ENCODE measurements at regions not wholly inside any gene's neighbourhood (a gene's known extent, or its start where the extent isn't known, plus 50 kb on each side); places are given as distances from the start of the nearest gene placed in this dataset.

DNA sequence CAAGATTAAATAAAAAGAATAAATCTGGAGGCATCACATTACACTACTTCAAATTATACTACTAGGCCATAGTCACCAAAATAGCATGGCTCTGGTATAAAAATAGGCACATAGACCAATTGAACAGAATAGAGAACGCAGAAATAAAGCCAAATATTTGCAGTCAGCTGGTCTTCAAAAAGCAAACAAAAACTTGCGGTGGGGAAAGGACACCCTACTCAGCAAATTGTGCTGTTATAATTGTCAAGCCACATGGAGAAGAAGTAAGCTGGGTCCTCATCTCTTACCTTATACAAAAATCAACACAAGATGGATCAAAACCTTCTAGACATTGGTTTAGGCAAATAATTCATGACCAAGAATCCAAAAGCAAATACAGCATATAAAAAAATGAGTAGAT lies 259.2 kb upstream of the SLITRK3 start:
- Mint-ChIP-seq H3K27me3 (ENCODE audit: low read depth) (no peaks in the 10 kb centered on the region), H3K9me3 (peaks cover 34% of the 10 kb centered on the region), H3K4me3 (ENCODE audit: low read depth) (no peak overlapping the region), H3K36me3 (ENCODE audit: low read depth) (no peaks in the 10 kb centered on the region), H3K27ac (no peak overlapping the region), H3K4me1 (ENCODE audit: low read depth) (no peaks in the 10 kb centered on the region)
- intact Hi-C loops (cut with micrococcal nuclease), result no loop called here
- no peak for DNase-seq (ENCODE audit: low spot score)

DNA sequence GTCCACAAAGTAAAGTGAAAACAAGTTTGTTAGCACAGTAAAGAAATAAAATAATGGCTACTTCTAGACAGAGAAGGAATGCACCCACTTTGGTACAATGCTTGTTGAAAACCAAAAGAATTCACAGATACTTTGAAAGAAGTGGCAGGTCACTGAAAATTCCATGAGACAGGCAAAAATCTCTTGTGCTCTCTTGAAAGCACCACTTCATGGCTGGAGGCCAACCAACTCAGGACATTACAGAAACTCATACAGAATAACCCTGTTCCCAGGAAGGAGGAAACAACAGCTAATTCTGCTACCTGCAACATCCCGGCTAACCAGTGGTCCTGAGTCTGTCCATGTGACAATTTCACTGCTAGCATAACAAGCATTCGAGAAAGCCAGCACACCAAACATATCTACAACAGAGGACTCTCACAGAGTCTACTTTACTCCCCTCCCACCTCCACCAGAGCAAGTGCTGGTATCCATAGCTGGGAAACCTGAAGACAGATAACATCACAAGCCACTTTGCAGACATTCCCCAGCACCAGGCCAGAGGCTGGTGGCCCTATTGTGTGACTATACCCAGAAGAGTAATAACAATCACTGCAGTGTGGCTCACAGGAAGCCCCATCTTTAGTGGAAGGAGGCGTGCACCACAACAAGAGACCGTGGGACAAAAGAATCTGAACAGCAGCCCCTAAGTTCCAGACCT lies 255.3 kb upstream of the SLITRK3 start:
- intact Hi-C loops (cut with micrococcal nuclease), result no loop called here
- Mint-ChIP-seq H3K4me1 (ENCODE audit: low read depth) (no peaks in the 10 kb centered on the region), H3K27me3 (ENCODE audit: low read depth) (no peaks in the 10 kb centered on the region), H3K9me3 (peaks cover 54% of the 10 kb centered on the region), H3K4me3 (ENCODE audit: low read depth) (no peak overlapping the region), H3K36me3 (ENCODE audit: low read depth) (no peaks in the 10 kb centered on the region), H3K27ac (no peak overlapping the region)
- DNase-seq (ENCODE audit: low spot score), result no peak

DNA sequence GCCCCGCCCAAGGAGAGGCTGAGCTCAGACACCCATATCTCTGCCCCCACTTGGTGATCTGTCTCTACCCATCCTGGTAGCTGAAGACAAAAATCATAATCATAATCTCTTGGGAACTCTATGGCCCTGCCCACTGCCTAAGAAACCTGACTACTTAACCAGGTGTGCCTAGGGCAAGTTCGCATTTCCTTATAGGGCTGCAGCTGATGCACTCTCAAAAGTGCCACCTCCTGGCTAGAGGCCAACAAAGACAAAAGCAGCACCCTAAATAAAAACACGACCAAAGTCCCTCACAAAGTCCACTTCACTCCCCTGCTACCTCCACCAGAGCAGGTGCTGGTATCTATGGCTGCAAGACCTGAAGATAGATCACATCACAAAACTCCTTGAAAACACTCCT lies 250.4 kb upstream of the SLITRK3 start:
- DNase-seq (ENCODE audit: low spot score), result no peak
- Mint-ChIP-seq H3K36me3 (ENCODE audit: low read depth) (no peaks in the 10 kb centered on the region), H3K27me3 (ENCODE audit: low read depth) (no peaks in the 10 kb centered on the region), H3K9me3 (peaks cover 22% of the 10 kb centered on the region), H3K4me3 (ENCODE audit: low read depth) (no peak overlapping the region), H3K4me1 (ENCODE audit: low read depth) (no peaks in the 10 kb centered on the region), H3K27ac (no peak overlapping the region)
- intact Hi-C loops (cut with micrococcal nuclease), result no loop called here

DNA sequence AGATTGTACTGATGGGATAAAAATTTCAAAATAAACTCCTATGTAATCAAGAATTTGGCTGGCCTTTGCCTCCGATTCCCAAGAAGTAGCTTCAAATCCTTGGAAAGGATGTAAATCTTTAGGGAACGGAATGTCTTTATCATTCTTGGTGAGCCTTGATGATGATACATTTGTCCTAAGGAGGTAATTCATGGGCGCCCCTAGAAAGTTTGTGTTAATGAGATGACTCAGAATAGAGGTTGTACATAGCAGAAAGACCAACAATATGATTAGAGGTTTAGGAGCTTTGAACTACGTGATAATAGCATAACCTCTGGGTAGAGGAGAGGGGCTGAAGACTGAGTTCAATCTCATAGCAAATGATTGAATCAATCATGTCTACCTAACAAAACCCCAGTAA lies 248.6 kb upstream of the SLITRK3 start:
- H3K9me3 Mint-ChIP-seq, result peaks cover 21% of the 10 kb centered on the region
- no peak overlapping the region for H3K27ac Mint-ChIP-seq
- H3K27me3 Mint-ChIP-seq (ENCODE audit: low read depth), result no peaks in the 10 kb centered on the region
- no peak overlapping the region for H3K4me3 Mint-ChIP-seq (ENCODE audit: low read depth)
- H3K4me1 Mint-ChIP-seq (ENCODE audit: low read depth), result no peaks in the 10 kb centered on the region
- intact Hi-C loops (cut with micrococcal nuclease), result no loop called here
- DNase-seq (ENCODE audit: low spot score), result no peak
- no peaks in the 10 kb centered on the region for H3K36me3 Mint-ChIP-seq (ENCODE audit: low read depth)

DNA sequence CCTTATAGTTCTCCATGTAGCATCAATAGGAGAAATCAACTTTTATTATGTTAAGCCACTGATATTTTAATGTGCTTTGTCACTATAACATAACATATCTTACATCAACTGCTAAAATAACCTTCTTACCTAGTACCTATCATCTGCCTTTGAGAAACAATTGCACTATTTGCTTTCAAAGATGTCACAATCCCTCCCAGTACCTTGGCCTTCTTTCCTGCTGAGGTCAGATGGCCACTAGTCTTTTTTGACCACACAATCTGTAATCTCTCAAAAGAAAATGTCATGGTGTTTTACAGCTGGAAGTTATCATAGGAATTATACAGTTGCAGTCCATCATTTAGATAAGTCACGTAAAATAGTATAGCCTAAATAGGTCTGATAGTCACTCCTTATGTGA lies 247.5 kb upstream of the SLITRK3 start:
- no peak for DNase-seq (ENCODE audit: low spot score)
- H3K27me3 Mint-ChIP-seq (ENCODE audit: low read depth), result no peaks in the 10 kb centered on the region
- intact Hi-C loops (cut with micrococcal nuclease), result no loop called here
- no peaks in the 10 kb centered on the region for H3K36me3 Mint-ChIP-seq (ENCODE audit: low read depth)
- H3K9me3 Mint-ChIP-seq, result peaks cover 20% of the 10 kb centered on the region
- no peak overlapping the region for H3K4me3 Mint-ChIP-seq (ENCODE audit: low read depth)
- H3K4me1 Mint-ChIP-seq (ENCODE audit: low read depth), result no peaks in the 10 kb centered on the region
- H3K27ac Mint-ChIP-seq, result no peak overlapping the region

DNA sequence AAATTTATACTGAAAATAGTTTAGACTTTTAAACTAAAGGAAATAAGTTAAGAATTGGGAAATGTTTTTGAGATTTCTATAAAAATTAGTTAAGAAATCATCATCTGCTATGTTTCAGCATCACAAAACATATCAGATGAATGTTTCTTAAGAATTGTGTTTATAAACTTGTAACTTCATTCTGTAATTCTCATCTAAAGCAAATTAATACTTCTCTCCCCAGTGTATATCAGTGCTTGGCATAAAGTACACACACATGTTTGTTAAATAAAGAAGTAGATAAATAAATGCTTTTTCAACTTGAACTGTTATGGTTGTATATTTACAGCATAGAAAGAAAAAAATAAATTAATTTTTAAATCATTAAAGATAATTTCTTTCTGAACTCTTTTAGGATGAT lies 245.9 kb upstream of the SLITRK3 start:
- no peaks in the 10 kb centered on the region for H3K36me3 Mint-ChIP-seq (ENCODE audit: low read depth)
- H3K27ac Mint-ChIP-seq, result no peak overlapping the region
- intact Hi-C loops (cut with micrococcal nuclease), result no loop called here
- DNase-seq (ENCODE audit: low spot score), result no peak
- no peaks in the 10 kb centered on the region for H3K27me3 Mint-ChIP-seq (ENCODE audit: low read depth)
- no peak overlapping the region for H3K4me3 Mint-ChIP-seq (ENCODE audit: low read depth)
- no peaks in the 10 kb centered on the region for H3K4me1 Mint-ChIP-seq (ENCODE audit: low read depth)
- H3K9me3 Mint-ChIP-seq, result peaks cover 22% of the 10 kb centered on the region

DNA sequence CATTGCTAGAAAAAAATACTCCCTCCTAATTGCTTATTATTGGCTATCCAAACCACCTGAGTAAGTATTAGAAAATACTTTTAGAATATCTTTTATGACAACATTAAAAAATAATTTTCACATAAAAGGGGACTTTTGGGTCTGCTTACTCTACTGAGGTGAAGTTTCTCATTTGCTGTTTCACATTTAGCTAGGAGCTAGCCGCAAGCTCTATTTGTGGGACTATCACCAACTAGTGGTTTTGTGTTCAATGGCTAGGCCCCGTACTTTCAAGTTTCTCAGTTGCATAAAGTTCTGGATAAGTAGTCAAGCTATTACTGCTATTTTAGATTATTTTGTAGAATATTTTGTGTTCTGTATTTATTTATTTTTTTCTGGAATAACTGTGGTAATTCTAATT lies 244.2 kb upstream of the SLITRK3 start:
- H3K36me3 Mint-ChIP-seq (ENCODE audit: low read depth), result no peaks in the 10 kb centered on the region

DNA sequence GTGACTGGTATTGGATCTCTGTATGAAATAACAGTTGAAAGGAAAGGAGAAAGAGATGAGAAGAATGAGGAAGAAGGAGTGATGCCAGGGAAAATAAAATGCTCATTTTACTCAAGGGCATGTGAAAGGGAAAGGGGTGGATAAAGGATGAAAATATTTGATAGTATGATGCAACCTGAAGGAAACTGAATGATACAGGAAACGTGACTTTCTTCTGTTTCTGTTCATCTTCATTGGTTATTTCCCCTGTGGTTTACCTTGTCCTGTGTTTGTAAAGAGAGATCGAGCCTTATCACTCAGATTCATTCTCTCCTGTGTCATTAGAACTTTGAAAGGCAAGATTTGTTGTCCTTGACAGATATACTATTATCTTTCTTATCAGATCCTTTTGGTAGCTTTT lies 243.6 kb upstream of the SLITRK3 start:
- Mint-ChIP-seq H3K4me3 (ENCODE audit: low read depth) (no peak overlapping the region), H3K27ac (no peak overlapping the region), H3K4me1 (ENCODE audit: low read depth) (no peaks in the 10 kb centered on the region), H3K27me3 (ENCODE audit: low read depth) (no peaks in the 10 kb centered on the region), H3K36me3 (ENCODE audit: low read depth) (no peaks in the 10 kb centered on the region), H3K9me3 (peaks cover 25% of the 10 kb centered on the region)
- DNase-seq (ENCODE audit: low spot score), result no peak
- intact Hi-C loops (cut with micrococcal nuclease), result no loop called here

More for the DNA sequence above, 244.2 kb upstream of the SLITRK3 start:
- peaks cover 20% of the 10 kb centered on the region for H3K9me3 Mint-ChIP-seq
- intact Hi-C loops (cut with micrococcal nuclease), result no loop called here
- H3K27me3 Mint-ChIP-seq (ENCODE audit: low read depth), result no peaks in the 10 kb centered on the region
- H3K4me3 Mint-ChIP-seq (ENCODE audit: low read depth), result no peak overlapping the region
- DNase-seq (ENCODE audit: low spot score), result no peak
- no peak overlapping the region for H3K27ac Mint-ChIP-seq
- H3K4me1 Mint-ChIP-seq (ENCODE audit: low read depth), result no peaks in the 10 kb centered on the region

DNA sequence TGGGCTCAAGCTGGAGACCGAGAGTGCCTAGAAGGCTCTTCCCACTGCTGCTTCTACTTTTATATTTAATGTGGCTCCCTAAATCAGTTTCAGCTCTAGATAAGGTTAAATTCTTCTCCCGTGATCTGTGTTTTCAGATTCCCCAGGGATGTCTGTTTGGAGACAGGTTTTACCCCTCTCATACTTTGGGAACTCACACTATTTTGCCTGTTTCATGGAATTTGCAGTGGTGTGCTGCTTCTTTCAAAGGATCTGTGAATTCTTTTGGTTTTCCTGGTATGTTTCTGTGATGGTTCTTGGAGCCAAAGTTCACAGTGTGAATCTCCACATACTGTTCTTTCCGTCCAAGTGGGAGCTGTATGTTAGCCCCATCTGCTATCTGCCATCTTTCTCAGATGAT lies 238.3 kb upstream of the SLITRK3 start:
- intact Hi-C loops (cut with micrococcal nuclease), result no loop called here
- no peaks in the 10 kb centered on the region for H3K4me1 Mint-ChIP-seq (ENCODE audit: low read depth)
- peaks cover 53% of the 10 kb centered on the region for H3K9me3 Mint-ChIP-seq
- no peak for DNase-seq (ENCODE audit: low spot score)
- no peaks in the 10 kb centered on the region for H3K27me3 Mint-ChIP-seq (ENCODE audit: low read depth)
- no peaks in the 10 kb centered on the region for H3K36me3 Mint-ChIP-seq (ENCODE audit: low read depth)
- H3K4me3 Mint-ChIP-seq (ENCODE audit: low read depth), result no peak overlapping the region
- no peak overlapping the region for H3K27ac Mint-ChIP-seq

DNA sequence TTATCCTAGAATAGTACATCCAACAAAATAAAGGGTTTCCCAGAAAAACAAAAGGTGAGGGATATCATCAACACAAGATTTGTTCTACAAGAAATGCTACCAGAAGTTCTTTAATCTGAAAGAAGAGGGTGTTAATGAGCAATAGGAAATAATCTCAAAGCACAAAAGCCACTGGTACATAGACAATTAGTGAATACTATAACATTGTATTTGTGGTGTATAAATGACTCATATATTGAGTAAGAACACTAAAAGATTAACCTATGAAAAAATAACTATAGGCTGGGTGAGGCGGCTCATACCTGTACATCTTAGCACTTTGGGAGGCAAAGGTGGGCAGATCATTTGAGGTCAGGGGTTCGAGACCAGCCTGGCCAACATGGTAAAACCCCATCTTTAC lies 210.2 kb upstream of the SLITRK3 start:
- no peak overlapping the region for H3K27ac Mint-ChIP-seq

DNA sequence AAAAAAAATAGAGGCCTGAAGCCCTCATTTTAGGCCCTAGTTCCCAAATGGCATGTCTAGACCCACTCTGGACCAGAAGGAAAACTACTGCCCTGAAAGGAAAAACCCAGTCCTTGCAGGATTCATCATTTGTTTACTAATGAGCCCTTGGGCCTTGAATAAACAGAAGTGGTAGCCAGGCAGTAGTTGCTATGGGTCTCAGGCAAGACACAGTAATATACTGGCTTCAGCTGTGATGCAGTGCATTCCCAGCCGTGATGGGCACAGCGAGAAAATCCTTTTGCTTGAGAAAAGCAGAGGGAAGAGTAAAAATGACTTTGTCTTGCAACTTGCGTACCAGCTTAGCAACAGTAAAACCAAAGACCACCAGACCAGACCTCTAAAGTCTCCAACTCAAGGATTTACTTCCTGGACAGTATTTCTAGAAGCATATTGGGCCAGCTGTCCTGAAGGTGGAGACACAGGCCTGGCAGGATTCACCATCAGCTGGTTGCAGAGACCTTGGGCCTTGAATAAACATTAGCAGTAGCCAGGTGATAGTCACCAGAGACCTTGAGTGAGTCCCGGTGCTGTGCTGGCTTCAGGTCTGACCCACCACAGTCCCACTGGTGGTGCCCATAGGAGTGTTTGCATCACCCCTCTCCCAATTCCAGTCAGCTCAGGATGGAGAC lies 208.3 kb upstream of the SLITRK3 start:
- no peaks in the 10 kb centered on the region for H3K36me3 Mint-ChIP-seq (ENCODE audit: low read depth)
- H3K27ac Mint-ChIP-seq, result no peak overlapping the region
- H3K9me3 Mint-ChIP-seq, result peaks cover 11% of the 10 kb centered on the region
- intact Hi-C loops (cut with micrococcal nuclease), result no loop called here
- DNase-seq (ENCODE audit: low spot score), result no peak
- H3K4me3 Mint-ChIP-seq (ENCODE audit: low read depth), result no peak overlapping the region
- H3K27me3 Mint-ChIP-seq (ENCODE audit: low read depth), result no peaks in the 10 kb centered on the region
- no peaks in the 10 kb centered on the region for H3K4me1 Mint-ChIP-seq (ENCODE audit: low read depth)

More for the DNA sequence above, 210.2 kb upstream of the SLITRK3 start:
- intact Hi-C loops (cut with micrococcal nuclease), result no loop called here
- peaks cover 11% of the 10 kb centered on the region for H3K9me3 Mint-ChIP-seq
- DNase-seq (ENCODE audit: low spot score), result no peak
- no peak overlapping the region for H3K4me3 Mint-ChIP-seq (ENCODE audit: low read depth)
- H3K4me1 Mint-ChIP-seq (ENCODE audit: low read depth), result no peaks in the 10 kb centered on the region
- no peaks in the 10 kb centered on the region for H3K27me3 Mint-ChIP-seq (ENCODE audit: low read depth)
- no peaks in the 10 kb centered on the region for H3K36me3 Mint-ChIP-seq (ENCODE audit: low read depth)

DNA sequence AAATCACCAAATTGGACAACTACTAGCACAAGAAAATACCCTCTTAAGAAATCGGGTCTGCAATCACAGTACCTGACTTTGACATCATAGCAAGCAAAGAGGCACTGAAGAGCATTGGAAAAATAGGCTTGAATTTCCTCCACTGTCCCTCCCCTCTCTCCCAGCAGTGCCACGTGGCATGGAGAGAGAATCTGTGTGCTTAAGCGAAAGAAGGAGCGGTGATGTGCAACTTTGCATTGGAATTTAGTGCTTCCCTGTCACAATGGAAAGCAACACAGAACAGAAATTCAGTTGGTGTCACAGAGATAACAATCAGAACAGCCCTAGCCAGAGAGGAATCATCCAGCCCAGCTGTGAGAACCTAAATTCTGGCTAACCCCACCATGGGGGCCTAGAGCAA lies 207.5 kb upstream of the SLITRK3 start:
- Mint-ChIP-seq H3K9me3 (peaks cover 11% of the 10 kb centered on the region), H3K4me1 (ENCODE audit: low read depth) (no peaks in the 10 kb centered on the region), H3K36me3 (ENCODE audit: low read depth) (no peaks in the 10 kb centered on the region), H3K27me3 (ENCODE audit: low read depth) (no peaks in the 10 kb centered on the region), H3K4me3 (ENCODE audit: low read depth) (no peak overlapping the region), H3K27ac (no peak overlapping the region)
- intact Hi-C loops (cut with micrococcal nuclease), result no loop called here
- DNase-seq (ENCODE audit: low spot score), result no peak

DNA sequence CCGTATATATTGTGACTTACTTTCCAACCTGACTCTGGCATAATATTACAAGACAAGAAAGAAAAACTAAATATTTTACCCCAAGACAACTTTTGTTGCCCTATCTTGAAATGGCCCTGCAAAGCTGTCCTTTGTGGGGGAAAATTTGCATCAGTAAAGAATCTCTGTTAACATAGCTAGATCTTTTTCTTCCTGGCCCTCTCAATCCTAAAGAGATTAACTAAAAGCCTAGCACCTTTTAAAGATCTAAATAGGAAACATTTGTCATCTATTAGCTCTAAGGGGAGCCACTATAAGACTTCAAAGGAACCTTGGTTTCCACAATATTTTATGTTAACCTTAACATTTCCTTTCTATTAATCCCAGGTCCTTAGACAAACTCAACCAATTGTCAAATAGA lies 199.0 kb upstream of the SLITRK3 start:
- DNase-seq (ENCODE audit: low spot score), result no peak
- Mint-ChIP-seq H3K27me3 (ENCODE audit: low read depth) (no peaks in the 10 kb centered on the region), H3K36me3 (ENCODE audit: low read depth) (no peaks in the 10 kb centered on the region), H3K4me3 (ENCODE audit: low read depth) (no peak overlapping the region), H3K9me3 (peaks cover 5% of the 10 kb centered on the region), H3K4me1 (ENCODE audit: low read depth) (no peaks in the 10 kb centered on the region), H3K27ac (no peak overlapping the region)
- intact Hi-C loops (cut with micrococcal nuclease), result no loop called here

Data from activated T-helper 2 cell treated with anti-CD3 and anti-CD28 coated beads, Interferon-gamma antibody, Interleukin-2, Interleukin-4, amounts not matched to agents 10 μg/mL and 5 μg/mL and 100 μg/mL, durations not matched to agents 14 hours and 24 hours and 36 hours (primary cell).